GM18519 (cell line): ENCODE measurements at regions not wholly inside any gene's neighbourhood (a gene's known extent, or its start where the extent isn't known, plus 50 kb on each side); places are given as distances from the start of the nearest gene placed in this dataset.

Source experiments
- ATAC-seq: cut with Tn5 transposase; IDR thresholded peaks from one replicate; pipeline ENCODE4 v1.9.1; 2021; ENCODE audit warnings: mild to moderate bottlenecking, moderate library complexity; ENCODE audit not compliant: unreplicated experiment, low FRiP score

GRCh38 chr12:130068741-130069140 is 93.5 kb upstream of the FZD10 start:
- no peak for ATAC-seq

GRCh38 chr12:130070126-130070611 is 92.1 kb upstream of the FZD10 start:
- ATAC-seq: no peak

DNA sequence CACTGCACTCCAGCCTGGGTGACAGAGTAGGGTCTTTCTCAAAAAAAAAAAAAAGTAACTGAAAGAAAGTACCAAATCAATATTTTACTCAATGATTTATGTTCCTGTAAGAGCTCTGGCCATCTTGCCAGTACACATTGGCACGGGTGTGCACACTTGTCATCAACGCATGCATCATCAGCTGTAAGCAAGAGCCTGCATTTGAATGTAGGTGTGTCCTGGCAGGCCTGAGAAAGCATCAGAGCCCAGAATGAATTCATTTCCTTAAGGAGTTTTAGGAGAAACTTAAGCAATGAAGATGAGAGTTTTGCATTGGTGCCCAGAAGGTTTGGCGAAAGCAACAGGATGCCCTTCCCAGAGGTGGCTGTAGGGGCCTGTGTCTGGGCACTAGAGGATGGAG is 88.5 kb upstream of the FZD10 start:
- no peak for ATAC-seq

DNA sequence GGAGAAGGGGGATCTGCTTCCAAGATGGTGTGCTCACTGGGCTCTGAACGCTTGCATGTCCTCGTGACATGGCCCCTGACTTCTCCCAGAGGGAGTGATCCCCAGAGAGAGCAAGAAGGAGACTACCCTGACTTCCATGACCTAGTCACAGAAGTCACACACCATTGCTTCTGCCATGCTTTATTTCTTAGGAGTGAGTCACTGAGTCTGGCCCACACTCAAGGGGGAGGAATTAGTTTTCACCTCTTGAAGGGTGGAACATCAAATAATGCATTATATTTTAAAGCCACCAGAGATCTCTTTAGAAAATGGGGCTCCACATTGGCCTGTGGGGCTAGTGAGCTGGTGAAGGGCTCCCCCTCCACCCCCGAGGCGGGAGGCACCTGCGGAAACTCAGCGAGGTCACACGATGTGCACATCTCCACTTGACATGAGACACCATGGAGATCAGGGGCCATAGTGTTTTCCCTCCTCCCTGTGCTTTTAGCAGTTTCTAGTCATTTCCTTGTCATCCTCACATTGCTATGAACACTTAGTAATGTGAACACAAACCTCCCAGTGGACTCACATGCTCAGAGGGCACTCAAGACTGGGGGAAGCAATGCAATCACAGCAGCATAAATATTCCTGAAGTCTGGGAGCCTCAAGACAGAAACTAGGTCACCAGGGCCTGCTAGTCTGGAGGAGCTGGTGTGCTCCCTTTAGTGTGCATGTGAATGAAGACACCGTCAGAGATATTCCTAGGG is 87.4 kb upstream of the FZD10 start:
- ATAC-seq: no peak

DNA sequence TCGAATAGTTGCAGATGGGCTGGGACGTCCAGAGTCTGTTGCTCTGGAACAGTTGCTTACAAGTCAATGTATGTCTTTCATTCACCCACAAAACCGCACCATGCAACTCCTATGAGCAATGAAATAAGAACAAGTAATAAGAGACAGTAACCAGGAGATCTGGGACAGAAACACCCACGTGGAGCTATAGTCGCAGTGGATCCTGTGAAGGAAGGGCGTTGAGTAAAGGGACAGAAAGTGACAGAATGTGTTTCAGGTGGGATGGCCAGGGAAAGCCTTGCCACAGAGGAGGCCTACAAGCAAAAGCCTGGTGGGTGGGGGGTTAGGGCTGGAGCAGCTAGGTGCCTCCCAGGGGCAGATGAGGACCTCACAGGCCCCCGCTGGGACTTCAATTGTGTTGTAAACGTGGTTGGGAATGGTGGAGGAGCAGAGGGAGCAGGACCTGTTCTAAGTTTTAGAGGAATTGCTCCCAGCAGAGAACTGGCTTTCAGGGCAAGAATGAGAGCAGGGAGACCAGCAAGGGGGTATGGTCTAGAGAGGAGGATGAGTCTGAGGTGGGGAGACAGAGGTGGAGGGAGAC is 86.7 kb upstream of the FZD10 start:
- ATAC-seq: no peak

DNA sequence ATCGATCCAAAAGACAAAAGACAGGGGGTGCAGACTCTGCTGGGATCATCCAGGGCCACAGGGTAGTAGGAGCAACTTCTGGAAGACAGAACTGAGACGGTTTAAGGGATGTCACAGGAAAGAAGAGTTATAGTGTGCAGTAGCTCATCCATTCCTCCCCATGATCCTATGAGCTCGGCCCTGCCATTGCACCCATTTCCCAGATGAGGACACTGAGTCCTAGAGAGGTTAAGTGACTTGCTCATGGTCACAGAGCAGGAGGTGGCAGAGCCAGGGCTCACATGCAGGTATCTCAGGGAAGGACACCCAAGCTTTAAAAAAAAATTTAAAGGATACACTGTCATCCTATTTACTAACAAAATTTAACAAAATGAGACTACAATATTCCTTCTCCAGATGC is 86.1 kb upstream of the FZD10 start:
- ATAC-seq: no peak

GRCh38 chr12:130076752-130077151 is 85.5 kb upstream of the FZD10 start:
- no peak for ATAC-seq

GRCh38 chr12:130078852-130079251 is 83.4 kb upstream of the FZD10 start:
- ATAC-seq: no peak

- no peak for ATAC-seq
Observed at GRCh38 chr12:130079279-130079678, 83.0 kb upstream of the FZD10 start.

DNA sequence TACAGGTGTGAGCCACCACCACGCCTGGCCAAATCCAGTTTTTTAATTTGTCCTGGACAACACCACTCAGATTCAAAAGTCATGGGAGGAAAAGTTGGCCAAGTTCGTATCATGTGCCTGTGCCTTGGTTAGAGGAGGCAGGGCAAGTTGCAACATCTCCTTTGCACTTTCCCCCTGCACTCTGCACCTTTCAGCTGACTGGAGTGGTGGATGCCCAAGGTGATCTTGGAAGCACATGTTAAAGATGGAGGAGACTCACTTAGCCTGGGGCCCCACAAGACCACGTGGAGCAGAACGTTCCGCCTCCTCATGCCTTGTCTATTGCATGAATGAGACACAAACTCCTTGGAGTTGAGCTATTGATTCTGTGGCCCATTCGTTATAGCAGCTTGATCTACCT is 82.1 kb upstream of the FZD10 start:
- ATAC-seq: no peak

- no peak for ATAC-seq
Observed at GRCh38 chr12:130081117-130081805, 81.0 kb upstream of the FZD10 start.

DNA sequence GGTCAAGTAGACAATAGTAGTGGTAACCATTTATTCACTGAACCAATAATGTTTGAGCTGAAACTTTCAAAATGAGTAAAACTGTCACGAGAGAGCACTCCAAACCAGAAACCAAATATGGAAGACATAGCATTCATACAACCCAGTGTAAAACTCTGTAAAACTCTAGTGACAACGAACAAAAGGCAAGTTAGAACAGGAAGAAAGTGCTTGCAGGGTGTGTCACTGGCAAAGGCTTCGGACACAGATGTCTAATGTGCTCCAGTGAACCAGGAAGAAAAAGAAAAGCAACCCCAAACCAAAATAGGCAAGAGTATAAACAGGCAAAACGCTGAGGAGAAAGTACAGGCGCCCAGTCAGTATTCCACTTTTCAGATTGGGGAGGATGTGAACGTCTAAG is 79.3 kb upstream of the FZD10 start:
- no peak for ATAC-seq

GRCh38 chr12:130083734-130084133 is 78.5 kb upstream of the FZD10 start:
- ATAC-seq: no peak

GRCh38 chr12:130084359-130084758 is 77.9 kb upstream of the FZD10 start:
- no peak for ATAC-seq

GRCh38 chr12:130086248-130086647 is 76.0 kb upstream of the FZD10 start:
- ATAC-seq: no peak

DNA sequence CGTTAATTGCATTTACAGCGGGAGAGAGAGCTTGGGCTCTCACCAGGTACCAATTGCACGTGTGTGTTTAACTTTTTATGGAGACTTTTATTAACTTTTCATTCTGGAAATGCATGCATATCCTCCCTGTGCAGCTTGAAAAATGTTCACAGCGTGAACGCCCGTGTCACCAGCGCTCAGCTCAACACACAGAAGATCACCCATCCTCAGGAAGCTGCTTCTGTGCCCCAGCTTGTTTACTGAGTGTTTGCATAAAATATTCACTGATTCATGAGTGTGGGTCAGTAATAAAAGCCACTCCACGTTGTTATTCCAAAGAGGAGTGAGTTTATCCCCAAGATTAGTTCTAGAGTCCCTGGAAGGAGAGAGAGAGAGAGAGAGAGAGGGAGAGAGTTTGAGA is 75.5 kb upstream of the FZD10 start:
- no peak for ATAC-seq

GRCh38 chr12:130087222-130087621 is 75.0 kb upstream of the FZD10 start:
- no peak for ATAC-seq

DNA sequence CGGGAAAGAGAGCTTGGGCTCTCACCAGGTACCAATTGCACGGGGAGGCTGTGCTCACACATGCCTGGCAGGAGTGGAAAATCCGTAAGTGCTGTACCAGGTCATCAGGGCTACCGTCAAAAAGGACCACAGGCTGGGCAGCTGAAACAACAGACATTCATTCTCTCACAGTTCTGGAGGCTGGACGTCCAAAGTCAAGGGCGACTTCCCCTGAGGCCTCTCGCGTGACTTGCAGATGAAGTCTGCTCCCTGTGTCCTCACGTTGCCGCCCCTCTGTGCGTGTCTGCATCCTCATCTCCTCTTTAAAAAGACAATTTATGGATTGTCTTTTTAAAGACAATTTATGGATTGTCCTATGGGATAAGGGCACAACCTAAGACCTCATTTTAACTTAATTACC is 73.8 kb upstream of the FZD10 start:
- no peak for ATAC-seq

DNA sequence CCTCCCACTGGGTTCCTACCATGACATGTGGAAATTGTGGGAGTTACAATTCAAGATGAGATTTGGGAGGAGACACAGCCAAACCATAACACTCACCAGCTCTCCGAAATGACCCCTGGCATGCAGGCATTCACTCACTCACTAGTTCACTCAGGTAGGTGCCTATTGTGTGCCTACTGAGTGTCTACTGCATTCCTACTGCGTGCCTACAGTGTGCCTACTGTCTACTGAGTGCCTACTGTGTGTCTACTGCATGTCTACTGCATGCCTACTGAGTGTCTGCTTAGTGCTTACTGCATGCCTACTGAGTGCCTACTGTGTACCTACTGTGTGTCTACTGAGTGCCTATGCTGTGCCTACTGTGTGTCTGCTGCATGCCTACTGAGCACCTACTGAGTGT is 71.7 kb upstream of the FZD10 start:
- no peak for ATAC-seq

- no peak for ATAC-seq
Observed at GRCh38 chr12:130093380-130093779, 68.9 kb upstream of the FZD10 start.

GRCh38 chr12:130097342-130097741 is 64.9 kb upstream of the FZD10 start:
- no peak for ATAC-seq

GRCh38 chr12:130097798-130098255 is 64.4 kb upstream of the FZD10 start:
- ATAC-seq: no peak
